ENCODE measurements at regions not wholly inside any gene's neighbourhood (a gene's known extent, or its start where the extent isn't known, plus 50 kb on each side); places are given as distances from the start of the nearest gene placed in this dataset.

DNA sequence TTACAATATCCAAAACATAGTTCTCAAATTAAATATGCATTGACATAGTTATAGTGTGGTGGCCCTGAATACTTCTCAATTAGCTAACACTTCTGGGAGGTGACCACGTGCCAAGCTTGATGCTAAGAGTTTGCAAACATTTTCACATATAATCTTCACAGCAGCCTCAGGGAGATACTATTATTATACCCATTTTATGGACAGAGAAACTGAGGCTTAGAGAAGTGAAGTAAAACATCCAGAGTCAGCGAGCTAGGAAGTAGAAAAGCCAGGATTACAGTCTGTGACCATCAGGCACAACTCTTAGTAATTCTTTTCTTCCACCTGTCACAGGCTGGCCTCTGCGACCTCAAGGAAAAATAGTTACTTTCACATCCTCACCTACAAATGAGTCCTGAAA is 102.2 kb upstream of the IRX6 start:
- DNase-seq (ENCODE audit: low read depth in 2 of 2), result no peak

DNA sequence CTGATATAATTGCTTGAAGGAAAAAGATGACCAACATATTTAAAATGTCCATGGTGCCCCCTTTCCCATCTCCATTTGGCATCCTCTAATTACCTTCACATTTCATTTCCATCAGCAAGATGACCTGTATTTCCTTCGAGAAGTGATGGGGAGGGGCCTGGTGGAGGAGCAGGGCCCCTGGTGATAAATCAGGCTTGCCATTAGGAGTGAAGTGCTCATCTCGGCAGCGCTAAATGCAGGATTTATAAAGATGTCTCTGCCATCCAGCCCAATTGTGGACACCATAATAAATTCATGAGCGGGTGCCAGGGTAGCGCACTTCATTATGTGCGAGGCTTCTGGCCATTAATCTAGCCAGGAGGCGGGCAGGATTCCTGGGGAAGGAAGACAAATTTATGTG is 101.5 kb upstream of the IRX6 start:
- no peak for DNase-seq (ENCODE audit: low read depth in 2 of 2)

DNA sequence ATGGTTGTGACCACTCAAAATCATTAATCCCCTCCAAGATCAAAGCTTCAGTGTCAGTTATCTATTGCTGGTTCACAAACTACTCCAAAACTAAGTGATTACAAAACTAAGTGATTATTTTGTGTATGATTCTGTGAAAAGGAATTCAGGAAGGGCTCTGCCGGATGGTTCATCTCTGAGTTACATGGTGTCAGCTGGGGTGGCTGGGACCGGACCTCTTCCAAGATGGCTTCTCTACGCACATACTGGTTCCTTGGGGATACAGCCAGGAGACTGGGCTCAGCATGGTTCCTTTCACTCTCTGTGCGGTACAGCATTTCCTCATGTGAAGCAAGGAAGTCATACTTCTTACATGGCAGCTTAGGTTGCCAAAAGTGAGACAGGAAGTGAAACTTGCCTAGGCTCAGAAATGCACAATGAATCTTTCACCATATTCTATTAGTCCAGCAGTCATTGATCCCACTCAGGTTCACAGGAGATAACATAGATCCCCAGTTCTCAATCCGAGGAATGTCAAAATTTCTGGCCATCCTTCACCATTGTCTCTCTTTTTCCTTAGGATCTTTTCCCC is 97.9 kb upstream of the IRX6 start:
- no peak for DNase-seq (ENCODE audit: low read depth in 2 of 2)

DNA sequence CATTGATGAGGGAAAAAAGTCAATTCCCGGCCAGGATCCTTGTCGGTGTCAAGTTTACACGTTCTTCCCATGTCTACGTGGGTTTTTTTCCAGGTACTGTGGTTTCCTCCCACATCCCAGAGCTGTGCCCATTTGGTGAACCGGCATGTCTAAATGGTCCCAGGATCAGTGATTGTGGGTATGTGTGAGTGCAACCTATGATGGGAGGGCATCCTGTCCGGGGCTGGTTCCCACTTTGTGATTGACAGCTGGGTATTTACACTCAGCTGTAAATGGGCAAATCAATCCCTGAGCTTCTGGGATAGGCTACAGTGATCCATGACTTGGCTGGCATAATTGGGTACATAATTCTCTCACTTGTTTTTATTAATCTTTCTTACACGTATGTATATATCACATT is 91.2 kb upstream of the IRX6 start:
- DNase-seq (ENCODE audit: low read depth in 2 of 2), result no peak

DNA sequence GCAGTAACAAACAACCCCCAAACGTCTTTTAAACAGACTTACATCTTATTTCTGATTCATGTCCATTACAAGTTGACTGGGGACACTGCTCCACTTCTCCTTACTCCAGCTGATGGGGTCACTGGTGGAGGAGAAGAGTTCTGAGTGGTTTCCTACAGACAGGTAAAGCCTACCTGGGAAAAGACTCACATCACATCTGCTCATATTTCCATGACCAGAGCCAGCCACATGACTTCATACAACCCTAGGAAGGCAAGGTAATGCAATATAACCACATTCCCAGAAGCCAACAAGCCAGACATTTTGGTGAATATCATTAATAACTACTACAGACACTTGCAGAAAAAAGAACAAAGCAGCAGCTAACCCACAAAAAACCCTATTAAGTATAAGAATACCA is 90.5 kb upstream of the IRX6 start:
- DNase-seq (ENCODE audit: low read depth in 2 of 2), result no peak

DNA sequence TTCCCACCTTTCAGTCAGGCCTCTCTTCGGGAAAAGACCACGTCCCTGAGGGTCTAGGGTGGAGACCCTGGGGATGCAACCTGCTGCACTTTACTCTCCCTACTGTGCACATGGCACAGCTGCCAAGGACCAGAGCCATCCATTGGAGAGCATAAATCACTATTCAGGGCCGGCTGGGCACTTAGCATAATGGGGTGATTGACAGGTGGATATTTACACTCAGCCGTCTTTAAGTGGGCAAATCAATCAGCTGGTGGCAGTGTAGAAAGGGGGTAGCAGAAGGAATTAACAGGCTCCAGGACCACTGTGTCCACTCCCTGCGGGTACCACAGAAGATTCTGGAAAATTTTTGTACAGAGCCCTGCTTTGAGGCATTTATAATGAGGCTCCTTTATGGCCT is 87.3 kb upstream of the IRX6 start:
- DNase-seq (ENCODE audit: low read depth in 2 of 2), result no peak

DNA sequence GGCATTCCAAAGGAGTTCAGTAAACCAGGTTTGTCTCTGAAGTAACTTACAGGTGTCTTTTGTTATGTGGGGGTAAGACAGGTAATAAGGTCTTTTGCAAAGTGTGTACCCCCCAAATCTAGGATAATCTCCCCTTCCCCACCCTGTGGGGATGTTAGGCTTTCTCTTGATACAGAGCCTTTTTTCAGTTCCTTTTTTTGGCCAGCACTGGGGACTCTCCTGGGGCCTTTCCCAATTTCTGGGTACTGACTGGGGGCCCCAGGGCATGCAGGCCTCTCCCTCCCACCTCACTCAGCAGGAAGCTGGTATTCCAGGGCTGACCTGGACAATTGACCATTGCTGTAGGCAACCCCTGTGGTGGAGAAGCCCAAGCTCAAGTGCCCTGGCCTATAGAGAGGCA is 84.3 kb upstream of the IRX6 start:
- no peak for DNase-seq (ENCODE audit: low read depth in 2 of 2)

DNA sequence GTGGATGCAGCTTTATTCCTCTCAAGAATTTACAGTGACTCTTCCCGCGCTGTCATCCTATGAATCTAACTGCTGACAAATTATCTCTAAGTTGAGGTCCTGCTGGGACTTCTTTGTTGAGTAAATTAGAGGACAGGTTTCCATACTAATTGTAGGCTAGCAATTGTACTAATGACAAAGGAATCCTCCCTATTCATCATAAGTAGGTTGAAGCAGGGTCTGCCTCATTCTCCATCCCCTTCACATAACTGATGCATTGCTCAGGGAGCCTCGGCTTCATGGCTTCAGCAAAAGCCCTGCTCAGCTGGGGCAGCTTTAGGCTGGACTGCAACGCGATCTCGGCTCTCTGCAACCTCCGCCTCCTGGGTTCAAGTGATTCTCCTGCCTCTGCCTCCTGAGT is 83.1 kb upstream of the IRX6 start:
- no peak for DNase-seq (ENCODE audit: low read depth in 2 of 2)

DNA sequence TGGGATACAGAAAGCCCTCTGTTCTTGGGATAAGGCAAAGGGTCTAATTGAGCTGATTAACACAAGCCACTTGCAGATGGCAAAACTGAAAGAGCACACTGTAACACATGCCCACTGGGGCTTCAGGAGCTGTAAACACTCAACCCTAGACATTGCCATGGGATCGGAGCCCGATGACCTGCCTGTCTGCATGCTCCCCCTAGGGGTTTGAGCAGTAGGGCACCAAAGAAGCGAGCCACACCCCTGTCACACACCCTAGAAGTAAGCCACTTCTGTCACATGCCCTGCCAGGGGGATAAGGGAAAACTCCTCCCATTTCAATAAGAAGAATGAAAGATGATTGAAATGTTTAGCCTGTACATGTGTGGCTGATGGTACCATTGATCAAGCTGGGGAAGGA is 81.3 kb upstream of the IRX6 start:
- no peak for DNase-seq (ENCODE audit: low read depth in 2 of 2)

DNA sequence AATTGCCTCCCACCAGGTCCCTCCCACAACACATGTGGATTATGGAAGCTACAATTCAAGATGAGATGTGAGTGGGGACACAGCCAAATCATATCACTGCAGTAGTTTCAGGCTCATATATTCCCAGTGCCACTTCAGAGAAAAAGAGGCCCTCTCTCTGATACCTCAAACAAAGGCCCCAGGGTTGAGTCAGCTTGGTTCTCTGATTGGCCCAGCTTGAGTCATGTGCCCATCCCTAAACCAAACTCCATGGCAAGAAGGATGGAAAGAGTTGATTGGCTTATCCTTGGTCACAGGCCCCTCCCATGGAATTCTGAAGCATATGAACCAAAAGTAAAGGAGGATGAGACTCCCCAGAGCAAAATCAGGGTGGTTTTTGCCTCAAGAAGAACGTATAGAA is 75.9 kb upstream of the IRX6 start:
- DNase-seq (ENCODE audit: low read depth in 2 of 2), result no peak

DNA sequence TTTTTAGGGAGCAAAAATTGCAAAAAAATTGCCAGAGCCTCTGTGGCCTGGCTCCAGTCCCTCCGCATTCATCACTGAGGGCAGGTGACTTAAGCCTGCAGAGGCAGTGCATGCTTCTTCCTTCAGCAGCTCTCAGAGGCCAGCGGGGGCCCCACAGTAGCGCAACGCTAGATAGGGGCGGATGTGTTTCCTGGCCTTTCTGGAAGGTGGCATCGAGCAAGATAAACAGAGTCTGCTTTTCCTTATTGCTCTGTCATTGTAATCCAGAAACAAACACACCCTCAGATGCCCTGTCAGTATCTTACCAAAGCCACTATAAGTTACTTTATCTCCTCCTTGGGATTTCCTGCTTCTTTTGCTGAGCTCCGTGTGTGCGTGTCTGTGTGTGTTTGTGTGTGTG is 75.5 kb upstream of the IRX6 start:
- no peak for DNase-seq (ENCODE audit: low read depth in 2 of 2)

DNA sequence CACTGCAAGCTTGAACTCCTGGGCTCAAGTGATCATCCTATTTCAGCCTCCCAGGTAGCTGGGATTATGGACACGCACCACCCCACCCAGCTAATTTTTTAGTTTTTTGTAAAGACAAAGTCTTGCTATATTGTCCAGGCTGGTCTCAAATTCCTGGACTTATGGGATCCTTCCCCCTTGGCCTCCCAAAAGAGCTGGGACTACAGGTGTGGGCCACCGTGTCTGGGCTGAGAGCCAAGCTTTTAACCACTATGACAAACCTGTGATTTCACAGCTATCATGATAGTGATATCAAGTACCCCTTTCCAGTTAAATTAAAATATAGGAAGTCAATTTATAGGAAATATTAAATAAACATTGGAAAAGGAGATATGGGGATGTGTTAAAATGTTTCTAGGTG is 74.6 kb upstream of the IRX6 start:
- no peak for DNase-seq (ENCODE audit: low read depth in 2 of 2)

DNA sequence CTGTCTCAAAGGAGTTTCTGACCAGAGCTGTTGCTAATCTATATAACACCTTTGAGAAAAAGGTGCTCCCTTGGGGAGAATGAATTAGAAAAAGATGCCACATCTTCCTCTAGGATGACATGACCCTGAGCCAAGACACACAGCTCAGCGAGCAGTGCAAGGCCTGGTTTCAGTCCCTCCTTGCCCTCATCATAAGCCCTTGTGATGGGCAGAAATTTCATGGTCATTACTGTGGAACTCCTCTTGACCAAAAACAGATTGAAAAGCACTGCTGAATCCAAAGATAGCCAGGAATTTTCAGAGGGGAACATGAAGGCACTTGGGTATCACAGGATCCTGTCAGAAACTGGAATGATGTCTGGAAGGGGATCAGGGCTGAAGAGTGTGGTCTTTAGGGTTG is 74.1 kb upstream of the IRX6 start:
- DNase-seq (ENCODE audit: low read depth in 2 of 2), result no peak

DNA sequence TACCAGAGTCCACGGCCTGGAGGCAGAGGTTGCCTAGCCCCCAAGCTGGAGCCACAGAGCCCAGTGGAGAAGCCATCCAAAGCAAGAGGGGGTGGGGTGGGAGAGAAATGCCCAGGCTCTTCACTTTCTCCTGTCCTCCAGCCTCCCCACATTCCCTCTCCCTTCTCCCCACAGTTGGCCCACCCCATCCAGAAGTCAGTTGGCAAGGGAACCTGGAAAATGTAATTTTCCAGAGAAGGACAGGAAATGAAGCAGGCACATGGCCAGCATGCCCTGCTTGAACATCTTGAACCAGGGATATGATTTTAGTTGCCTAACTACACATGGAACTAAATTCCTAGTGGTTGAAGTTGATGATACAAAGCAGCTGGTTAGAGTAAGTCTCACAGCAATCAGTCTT is 73.3 kb upstream of the IRX6 start:
- DNase-seq (ENCODE audit: low read depth in 2 of 2), result no peak

DNA sequence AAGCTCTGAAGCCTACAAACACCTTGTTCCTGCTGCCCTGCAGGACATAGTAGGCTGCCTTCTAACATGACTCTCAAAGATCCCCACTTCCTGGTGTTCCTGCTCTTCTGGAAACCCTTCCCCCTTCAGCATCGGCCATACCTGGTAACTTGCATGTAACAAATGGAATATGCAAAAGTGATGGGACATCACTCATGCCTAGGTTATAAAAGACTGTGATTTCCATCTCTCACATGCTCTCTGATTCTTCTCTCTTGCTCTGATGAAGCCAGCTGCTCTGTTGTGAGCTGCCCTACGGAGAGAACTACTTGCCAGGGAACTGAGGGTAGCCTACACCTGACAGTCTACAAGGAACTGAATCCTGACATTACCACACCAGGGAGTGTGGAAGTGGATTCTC is 72.9 kb upstream of the IRX6 start:
- no peak for DNase-seq (ENCODE audit: low read depth in 2 of 2)

DNA sequence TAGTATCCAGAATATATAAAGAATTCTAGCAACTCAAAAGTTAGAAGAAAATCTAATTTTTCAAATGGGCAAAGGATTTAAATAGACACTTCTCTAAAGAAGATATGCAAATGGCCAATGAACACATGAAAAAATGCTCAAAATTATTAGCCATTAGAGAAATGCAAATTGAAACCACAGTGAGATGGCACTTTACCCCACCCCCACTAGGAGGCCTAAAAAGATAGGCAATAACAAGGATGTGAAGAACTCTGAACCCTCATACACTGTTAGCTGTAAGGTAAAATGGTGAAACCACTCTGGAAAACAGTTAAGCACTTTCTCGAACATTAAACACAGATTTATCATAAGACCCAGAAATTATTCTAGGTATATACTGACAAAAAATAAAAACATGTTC is 71.4 kb upstream of the IRX6 start:
- no peak for DNase-seq (ENCODE audit: low read depth in 2 of 2)

DNA sequence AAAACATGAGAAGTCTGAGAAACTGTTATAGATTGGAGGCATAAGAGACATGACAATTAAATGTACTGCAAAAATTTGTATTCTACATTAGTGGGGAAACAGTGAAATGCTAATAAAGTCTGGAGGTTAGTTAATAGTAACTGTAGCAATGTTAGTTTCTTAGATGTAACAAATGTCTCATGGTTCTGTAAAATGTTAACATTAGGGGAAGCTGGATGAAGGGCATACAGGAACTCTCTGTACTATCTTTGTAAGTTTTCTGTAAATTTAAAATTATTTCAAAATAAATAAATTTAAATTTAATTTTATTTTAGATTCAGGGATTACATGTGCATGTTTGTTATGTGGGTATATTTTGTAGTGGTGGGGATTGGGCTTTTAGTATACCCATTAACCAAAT is 70.0 kb upstream of the IRX6 start:
- DNase-seq (ENCODE audit: low read depth in 2 of 2), result no peak

DNA sequence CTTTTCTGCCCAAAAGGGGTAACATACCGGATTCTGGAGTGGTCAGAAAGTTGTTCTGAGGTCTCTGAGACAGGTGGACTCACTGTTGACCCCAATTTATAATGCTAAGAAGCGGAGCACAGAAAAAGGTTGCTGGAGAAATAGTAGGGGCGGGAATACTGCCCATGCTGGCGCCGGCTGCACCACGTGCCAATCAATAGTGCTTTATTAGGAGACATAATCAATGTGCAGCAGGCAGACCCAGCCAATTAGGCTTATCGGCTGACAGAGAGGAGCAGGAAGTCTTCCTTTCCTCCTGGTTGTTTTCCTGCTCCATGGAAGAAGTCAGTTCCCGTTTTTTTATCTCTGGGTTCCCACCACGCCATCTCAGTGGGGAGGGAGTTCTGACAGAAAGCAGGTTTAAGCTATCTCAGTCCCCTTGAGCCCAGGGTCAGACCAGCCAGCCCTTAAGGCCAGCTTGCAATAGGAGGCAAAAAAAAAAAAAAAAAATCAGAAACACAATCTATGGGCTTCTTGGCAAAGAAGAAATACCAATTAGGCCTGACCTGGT is 68.2 kb upstream of the IRX6 start:
- DNase-seq (ENCODE audit: low read depth in 2 of 2), result no peak

DNA sequence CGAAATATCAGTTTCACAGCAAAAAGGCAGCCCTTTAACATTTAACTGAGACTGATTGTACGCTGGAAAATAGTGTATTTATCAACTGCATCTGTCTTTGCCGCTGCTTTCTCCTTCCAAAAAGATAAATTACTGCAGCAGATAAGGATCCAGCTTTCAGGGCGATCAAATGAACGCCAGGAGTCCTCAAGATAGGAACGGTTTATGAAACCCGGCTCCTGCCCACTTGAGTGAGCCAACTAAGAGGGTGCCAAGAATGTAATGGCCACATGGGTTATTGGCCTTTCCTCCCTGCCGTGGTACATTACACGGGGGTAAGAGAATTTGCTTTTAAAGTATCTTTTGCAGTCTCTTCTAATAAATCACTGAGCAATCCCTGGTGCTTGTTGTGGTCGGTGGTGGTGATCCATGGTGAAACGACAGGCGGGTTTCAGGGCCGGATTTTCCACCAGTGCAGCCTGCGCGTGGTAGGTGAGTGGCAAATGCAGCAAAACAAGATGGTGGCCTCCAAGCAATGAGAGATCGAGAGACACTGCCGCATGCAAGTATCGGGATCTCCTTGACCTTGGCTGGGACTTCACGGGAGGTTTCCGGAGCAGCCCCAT is 67.5 kb upstream of the IRX6 start:
- DNase-seq (ENCODE audit: low read depth in 2 of 2), result no peak

DNA sequence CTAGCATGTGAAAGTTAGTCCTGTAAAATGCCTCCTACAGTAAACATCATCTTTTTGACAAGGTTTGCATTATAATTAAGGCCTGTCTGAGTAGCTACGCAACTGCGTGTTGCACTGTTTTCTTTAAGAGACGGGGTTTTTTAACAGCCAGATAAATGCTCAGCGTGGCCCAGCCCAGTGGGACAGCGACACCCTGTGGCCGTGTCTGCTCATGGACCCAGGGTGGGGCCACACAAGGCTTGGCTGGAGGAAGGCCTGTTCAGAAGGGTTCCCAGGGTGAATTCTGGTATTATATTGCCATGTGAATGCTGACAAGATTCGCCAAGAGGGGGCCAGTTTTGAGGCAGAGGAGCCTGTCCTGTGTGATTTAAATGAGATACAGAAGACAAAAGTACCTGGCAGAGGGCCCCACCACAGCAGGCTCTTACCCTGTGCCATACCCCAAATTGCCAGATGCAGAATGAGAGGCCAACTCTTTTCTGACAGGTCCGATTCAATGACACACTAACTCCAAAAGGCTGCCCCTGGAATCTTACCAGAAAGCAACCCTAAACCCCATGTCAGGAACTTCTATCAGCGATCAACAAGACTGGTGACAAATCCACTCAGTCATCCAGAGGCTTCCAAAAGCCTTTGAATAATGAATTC is 65.9 kb upstream of the IRX6 start:
- peak; percentile 8 to 31 for DNase-seq (ENCODE audit: low read depth in 2 of 2)

DNA sequence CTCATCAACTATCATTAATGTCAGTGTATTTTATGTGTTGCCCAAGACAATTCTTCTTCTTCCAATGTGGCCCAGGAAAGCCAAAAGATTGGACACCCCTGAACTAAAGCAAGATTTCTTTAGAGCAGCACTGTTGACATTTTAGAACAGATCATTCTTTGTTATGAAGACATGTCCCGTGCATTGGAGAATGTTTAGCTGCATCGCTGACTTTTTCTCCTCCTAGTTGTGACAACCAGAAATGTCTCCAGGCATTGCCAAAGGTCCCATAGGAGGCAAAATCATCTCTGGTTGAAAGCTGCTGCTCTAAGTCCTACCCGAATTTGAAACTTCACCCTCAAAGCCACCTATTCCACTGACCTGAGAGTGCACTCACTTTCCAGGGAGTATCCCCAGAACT is 62.7 kb upstream of the IRX6 start:
- no peak for DNase-seq (ENCODE audit: low read depth in 2 of 2)

DNA sequence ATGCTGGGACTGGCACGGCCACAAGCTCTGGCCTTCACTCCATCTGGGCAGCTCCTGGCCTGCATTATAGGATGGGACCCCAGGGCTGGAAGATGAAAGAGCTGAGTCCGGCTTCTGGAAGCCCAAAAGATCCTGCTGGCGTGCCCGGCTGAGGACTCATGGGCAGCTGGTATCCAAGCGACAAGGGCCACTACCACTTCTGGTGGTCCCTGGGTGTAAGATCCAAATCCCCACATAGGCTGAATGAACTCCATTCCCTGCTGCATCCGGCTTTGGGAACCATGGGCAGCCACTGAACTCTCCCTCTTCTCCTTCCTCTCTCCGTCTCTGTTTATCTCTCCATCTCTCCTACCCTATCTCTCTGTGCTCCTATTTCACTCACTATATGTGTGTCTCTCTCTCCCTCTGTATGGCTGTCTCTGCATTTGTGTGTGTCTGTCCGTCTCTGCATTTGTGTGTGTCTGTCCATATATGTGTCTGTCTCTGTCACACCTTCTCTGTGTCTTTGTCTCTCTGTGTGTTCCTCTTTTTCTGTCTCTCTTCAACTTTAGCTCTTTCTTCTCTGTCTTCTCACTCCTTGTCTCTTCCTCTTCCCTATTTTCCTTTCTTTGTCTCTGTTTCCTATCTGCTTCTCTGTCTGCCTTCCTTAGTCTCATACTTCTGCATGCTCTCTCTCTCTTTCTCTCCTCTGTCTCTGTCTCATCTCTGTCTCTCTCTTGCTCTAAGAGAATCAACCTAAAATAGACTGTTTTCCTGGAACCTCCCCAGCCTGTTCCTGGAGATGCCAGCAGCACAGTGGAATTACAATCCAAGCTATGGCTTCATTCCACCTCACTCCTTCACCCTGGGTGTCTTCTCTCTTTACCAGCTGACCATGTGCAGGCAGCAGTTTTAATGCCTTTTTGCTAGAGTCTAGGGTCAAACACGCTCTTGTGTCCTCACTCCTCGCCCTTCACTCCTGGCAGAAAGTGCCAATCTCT is 60.4 kb upstream of the IRX6 start:
- no peak for DNase-seq (ENCODE audit: low read depth in 2 of 2)

Measured in stimulated activated CD4-positive, alpha-beta T cell treated with anti-CD3 and anti-CD28 coated beads, Interleukin-1b, Interleukin-23, amount 100 ng/mL, for 4 hours (primary cell).